SK-N-SH (cell line): ENCODE measurements at regions not wholly inside any gene's neighbourhood (a gene's known extent, or its start where the extent isn't known, plus 50 kb on each side); places are given as distances from the start of the nearest gene placed in this dataset.

Experiments
- EZH2phosphoT487 ChIP-seq: fragments of 200-600 bp; sonication (generic); IDR thresholded peaks from 2 replicates; pipeline ENCODE4 v1.6.1; 2017; ENCODE audit warnings: low read depth, mixed run types, mild to moderate bottlenecking, antibody characterized with exemption, moderate library complexity, borderline replicate concordance
- FOXM1 ChIP-seq: IDR thresholded peaks from 2 replicates; pipeline ENCODE4 v1.4.0; 2012; ENCODE audit warnings: low read depth, mild to moderate bottlenecking
- TF ChIP-seq, protein P1 (sequence below): fragments of 200-600 bp; sonication (generic); IDR thresholded peaks from 2 replicates; pipeline ENCODE4 v1.6.1; 2017; ENCODE audit warnings: antibody characterized with exemption, mild to moderate bottlenecking, moderate library complexity

- TF ChIP-seq, protein P1, sequence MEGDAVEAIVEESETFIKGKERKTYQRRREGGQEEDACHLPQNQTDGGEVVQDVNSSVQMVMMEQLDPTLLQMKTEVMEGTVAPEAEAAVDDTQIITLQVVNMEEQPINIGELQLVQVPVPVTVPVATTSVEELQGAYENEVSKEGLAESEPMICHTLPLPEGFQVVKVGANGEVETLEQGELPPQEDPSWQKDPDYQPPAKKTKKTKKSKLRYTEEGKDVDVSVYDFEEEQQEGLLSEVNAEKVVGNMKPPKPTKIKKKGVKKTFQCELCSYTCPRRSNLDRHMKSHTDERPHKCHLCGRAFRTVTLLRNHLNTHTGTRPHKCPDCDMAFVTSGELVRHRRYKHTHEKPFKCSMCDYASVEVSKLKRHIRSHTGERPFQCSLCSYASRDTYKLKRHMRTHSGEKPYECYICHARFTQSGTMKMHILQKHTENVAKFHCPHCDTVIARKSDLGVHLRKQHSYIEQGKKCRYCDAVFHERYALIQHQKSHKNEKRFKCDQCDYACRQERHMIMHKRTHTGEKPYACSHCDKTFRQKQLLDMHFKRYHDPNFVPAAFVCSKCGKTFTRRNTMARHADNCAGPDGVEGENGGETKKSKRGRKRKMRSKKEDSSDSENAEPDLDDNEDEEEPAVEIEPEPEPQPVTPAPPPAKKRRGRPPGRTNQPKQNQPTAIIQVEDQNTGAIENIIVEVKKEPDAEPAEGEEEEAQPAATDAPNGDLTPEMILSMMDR = no peak
- TF ChIP-seq EZH2phosphoT487 (no peak), FOXM1 (no peak)
These were observed 213.9 kb upstream of the SULF2 start for GRCh38 chr20:47999166-47999565.
